CD14-positive monocyte (primary cell): ENCODE measurements at regions not wholly inside any gene's neighbourhood (a gene's known extent, or its start where the extent isn't known, plus 50 kb on each side); places are given as distances from the start of the nearest gene placed in this dataset.

Source experiments
- DNase-seq, 3 donors: peaks; one replicate each; pipeline ENCODE4 v3.0.0-alpha.2; 2011 to 2022
- H2AFZ ChIP-seq: 2 replicates; pipeline ENCODE4 v1.6.0; 2012; ENCODE audit warnings: mild to moderate bottlenecking, low read depth, low read length, inconsistent platforms; ENCODE audit not compliant: insufficient read depth, poor library complexity, severe bottlenecking
- H3K27ac ChIP-seq, 2 donors: 1 replicate in 1 of 2; 2 replicates in 1 of 2; pipeline ENCODE4 v1.5.1; 2012 to 2013; ENCODE audit warnings: low read length in 2 of 2, control low read depth in 1 of 2, inconsistent platforms in 1 of 2, low read depth in 1 of 2, mild to moderate bottlenecking in 1 of 2
- H3K27me3 ChIP-seq, 2 donors: one replicate each; pipeline versions ENCODE4 v1.6.0 to v1.6.1; 2011 to 2013; ENCODE audit warnings: low read length in 2 of 2; ENCODE audit not compliant: control insufficient read depth in 2 of 2, insufficient read depth in 2 of 2
- H3K36me3 ChIP-seq, 2 donors: replicated peaks in 1 of 2; 1 replicate in 1 of 2; 2 replicates in 1 of 2; pipeline versions ENCODE4 v1.5.1 to v1.6.1; 2012 to 2013; ENCODE audit warnings: low read length in 2 of 2, control low read depth in 1 of 2, inconsistent platforms in 1 of 2, mild to moderate bottlenecking in 1 of 2; ENCODE audit not compliant: insufficient read depth in 2 of 2, control insufficient read depth in 1 of 2
- H3K4me1 ChIP-seq, 2 donors: 1 replicate in 1 of 2; 2 replicates in 1 of 2; pipeline versions ENCODE4 v1.5.1 to v1.6.1; 2012 to 2013; ENCODE audit warnings: low read length in 2 of 2, control low read depth in 1 of 2, inconsistent platforms in 1 of 2, mild to moderate bottlenecking in 1 of 2, moderate library complexity in 1 of 2; ENCODE audit not compliant: insufficient read depth in 2 of 2, control insufficient read depth in 1 of 2
- H3K4me2 ChIP-seq: replicated peaks from 2 replicates; pipeline ENCODE3; 2012; ENCODE audit warnings: low read length, moderate library complexity, mild to moderate bottlenecking; ENCODE audit not compliant: poor library complexity, severe bottlenecking; ENCODE audit errors: extremely low read depth
- H3K4me3 ChIP-seq, 3 experiments: fragments of 200-600 bp in 1 of 3; sonication (generic) in 1 of 3; replicated peaks in 1 of 3; 1 replicate in 2 of 3; 2 replicates in 1 of 3; pipeline ENCODE4 v1.5.1; 2011 to 2013; ENCODE audit warnings: low read length in 3 of 3, mild to moderate bottlenecking in 3 of 3, control low read depth in 2 of 3, low read depth in 2 of 3, inconsistent platforms in 1 of 3, moderate library complexity in 1 of 3
- H3K79me2 ChIP-seq: 2 replicates; pipeline ENCODE4 v1.6.0; 2012; ENCODE audit warnings: mild to moderate bottlenecking, control low read depth, inconsistent platforms, low read length, moderate library complexity; ENCODE audit not compliant: insufficient read depth
- H3K9ac ChIP-seq: 2 replicates; pipeline ENCODE4 v1.6.0; 2017; ENCODE audit warnings: low read length, mild to moderate bottlenecking; ENCODE audit not compliant: insufficient read depth, poor library complexity, severe bottlenecking
- H3K9me3 ChIP-seq, 2 donors: replicated peaks in 1 of 2; 1 replicate in 1 of 2; 2 replicates in 1 of 2; pipeline versions ENCODE4 v1.5.1 to v1.6.1; 2012 to 2013; ENCODE audit warnings: low read length in 2 of 2, control low read depth in 1 of 2; ENCODE audit not compliant: control insufficient read depth in 1 of 2, insufficient read depth in 1 of 2
- H4K20me1 ChIP-seq: 2 replicates; pipeline ENCODE4 v1.6.0; 2012; ENCODE audit warnings: mild to moderate bottlenecking, low read length, control low read depth, moderate library complexity; ENCODE audit not compliant: insufficient read depth
- H3K27ac Mint-ChIP-seq, 7 donors: one replicate each; pipeline ENCODE4 v1.8.0; 2020; ENCODE audit warnings: mild to moderate bottlenecking in 7 of 7, mixed read lengths in 7 of 7, moderate library complexity in 6 of 7, inconsistent platforms in 2 of 7
- H3K27me3 Mint-ChIP-seq, 3 donors: one replicate each; pipeline ENCODE4 v1.8.0; 2021 to 2022; ENCODE audit warnings: low read depth in 3 of 3, mild to moderate bottlenecking in 3 of 3, mixed read lengths in 3 of 3, moderate library complexity in 3 of 3, inconsistent platforms in 1 of 3
- H3K36me3 Mint-ChIP-seq, 2 donors: one replicate each; pipeline ENCODE4 v1.8.0; 2020; ENCODE audit warnings: mixed read lengths in 2 of 2, inconsistent platforms in 1 of 2, mild to moderate bottlenecking in 1 of 2
- H3K4me1 Mint-ChIP-seq: one replicate; pipeline ENCODE4 v1.8.0; 2020; ENCODE audit warnings: mild to moderate bottlenecking, mixed read lengths
- H3K4me3 Mint-ChIP-seq, 2 donors: one replicate each; pipeline ENCODE4 v1.8.0; 2020; ENCODE audit warnings: mild to moderate bottlenecking in 2 of 2, mixed read lengths in 2 of 2, moderate library complexity in 1 of 2
- H3K9me3 Mint-ChIP-seq, 7 donors: one replicate each; pipeline ENCODE4 v1.8.0; 2020 to 2022; ENCODE audit warnings: mixed read lengths in 7 of 7, mild to moderate bottlenecking in 6 of 7, moderate library complexity in 6 of 7, inconsistent platforms in 2 of 7
- WGBS: methylation state at CpG from one replicate; pipeline ENCODE4 v1.1.5; 2013; ENCODE audit warnings: missing lambda C conversion rate; ENCODE audit not compliant: insufficient coverage; 5-methylcytosine and 5-hydroxymethylcytosine counted together
- intact Hi-C, 2 donors: fragments of 100-400 bp; cut with micrococcal nuclease; formaldehyde crosslinking; loops; one replicate each; pipeline versions ENCODE4 v1.15.0 to v1.15.1; 2023
- TF ChIP-seq, protein P1 (sequence below): fragments of 200-600 bp; IDR thresholded peaks from one replicate; pipeline ENCODE4 v1.8.0; 2022; ENCODE audit warnings: antibody characterized with exemption, mild to moderate bottlenecking

DNA sequence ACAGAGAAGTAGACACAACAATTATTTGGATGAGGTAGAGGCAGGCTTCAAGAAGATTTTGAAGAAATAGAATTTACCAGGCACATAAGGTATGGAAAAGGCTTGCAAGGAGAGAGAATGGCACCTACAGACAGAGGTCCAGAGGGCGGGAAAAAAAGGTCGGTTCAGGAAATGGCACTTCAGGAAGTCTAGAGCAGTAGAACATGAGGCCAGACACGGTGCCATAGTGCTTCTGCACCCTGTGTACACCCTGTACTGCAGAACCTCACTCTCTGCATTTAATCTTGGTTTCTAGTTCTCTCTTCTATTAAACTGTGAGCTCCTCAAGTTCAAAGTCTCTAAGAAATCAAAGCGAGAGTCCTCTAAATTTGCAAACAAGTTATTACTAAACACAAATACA lies 113.4 kb upstream of the C2CD4B start:
- peaks cover 0 to 2% of the 10 kb centered on the region in 2 donors for H3K27me3 ChIP-seq
- H3K4me1 Mint-ChIP-seq, result no peaks in the 10 kb centered on the region
- no peak overlapping the region for H3K27ac ChIP-seq
- H3K9ac ChIP-seq, result no peak overlapping the region
- no peak for DNase-seq
- H3K4me3 Mint-ChIP-seq, result no peak overlapping the region
- 80% methylated on average over 4 of the region's 4 CpGs for WGBS
- H3K27ac Mint-ChIP-seq, result no peak overlapping the region
- H4K20me1 ChIP-seq, result no peaks in the 10 kb centered on the region
- H3K4me1 ChIP-seq, result no peaks in the 10 kb centered on the region
- H3K36me3 ChIP-seq, result no peaks in the 10 kb centered on the region
- H3K9me3 Mint-ChIP-seq, result peaks cover 0 to 10% (median 2%) of the 10 kb centered on the region in 7 donors
- no peaks in the 10 kb centered on the region for H3K79me2 ChIP-seq
- no peaks in the 10 kb centered on the region for H3K36me3 Mint-ChIP-seq
- H3K27me3 Mint-ChIP-seq, result peaks cover 0 to 5% (median 0%) of the 10 kb centered on the region in 3 donors
- H3K4me2 ChIP-seq, result no peak overlapping the region
- H3K9me3 ChIP-seq, result no peaks in the 10 kb centered on the region
- no peak overlapping the region for H2AFZ ChIP-seq
- no peak overlapping the region for H3K4me3 ChIP-seq
- intact Hi-C loops, result no loop called here
- TF ChIP-seq, protein P1, sequence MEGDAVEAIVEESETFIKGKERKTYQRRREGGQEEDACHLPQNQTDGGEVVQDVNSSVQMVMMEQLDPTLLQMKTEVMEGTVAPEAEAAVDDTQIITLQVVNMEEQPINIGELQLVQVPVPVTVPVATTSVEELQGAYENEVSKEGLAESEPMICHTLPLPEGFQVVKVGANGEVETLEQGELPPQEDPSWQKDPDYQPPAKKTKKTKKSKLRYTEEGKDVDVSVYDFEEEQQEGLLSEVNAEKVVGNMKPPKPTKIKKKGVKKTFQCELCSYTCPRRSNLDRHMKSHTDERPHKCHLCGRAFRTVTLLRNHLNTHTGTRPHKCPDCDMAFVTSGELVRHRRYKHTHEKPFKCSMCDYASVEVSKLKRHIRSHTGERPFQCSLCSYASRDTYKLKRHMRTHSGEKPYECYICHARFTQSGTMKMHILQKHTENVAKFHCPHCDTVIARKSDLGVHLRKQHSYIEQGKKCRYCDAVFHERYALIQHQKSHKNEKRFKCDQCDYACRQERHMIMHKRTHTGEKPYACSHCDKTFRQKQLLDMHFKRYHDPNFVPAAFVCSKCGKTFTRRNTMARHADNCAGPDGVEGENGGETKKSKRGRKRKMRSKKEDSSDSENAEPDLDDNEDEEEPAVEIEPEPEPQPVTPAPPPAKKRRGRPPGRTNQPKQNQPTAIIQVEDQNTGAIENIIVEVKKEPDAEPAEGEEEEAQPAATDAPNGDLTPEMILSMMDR, result no peak

DNA sequence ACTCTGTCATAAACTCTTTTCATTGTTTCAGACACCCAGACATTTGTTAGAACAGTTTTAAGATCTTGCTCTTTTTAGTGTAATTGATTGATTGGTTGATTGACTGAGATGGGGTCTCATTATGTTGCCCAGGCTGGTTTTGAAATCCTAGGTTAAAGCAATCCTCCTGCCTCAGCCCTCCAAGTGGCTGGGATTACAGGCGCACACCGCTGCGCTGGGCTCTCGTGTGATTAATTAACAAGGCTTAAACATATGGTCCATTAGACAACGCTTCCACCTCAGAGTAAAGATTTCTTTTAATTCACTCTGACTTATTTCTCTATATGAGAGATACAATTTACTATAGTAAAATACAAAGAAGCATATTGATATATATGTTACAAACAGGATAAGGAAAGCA lies 114.0 kb upstream of the C2CD4B start:
- H3K4me3 Mint-ChIP-seq, result no peak overlapping the region
- H3K27me3 ChIP-seq, result peaks cover 0 to 2% of the 10 kb centered on the region in 2 donors
- no CpG with 5 or more reads among the region's 5 CpGs for WGBS
- no peaks in the 10 kb centered on the region for H4K20me1 ChIP-seq
- H3K4me3 ChIP-seq, result no peak overlapping the region
- H2AFZ ChIP-seq, result no peak overlapping the region
- peaks cover 0 to 11% (median 2%) of the 10 kb centered on the region in 7 donors for H3K9me3 Mint-ChIP-seq
- no peaks in the 10 kb centered on the region for H3K36me3 ChIP-seq
- TF ChIP-seq, protein P1, result no peak
- no peak overlapping the region for H3K9ac ChIP-seq
- H3K27me3 Mint-ChIP-seq, result peaks cover 0 to 7% (median 0%) of the 10 kb centered on the region in 3 donors
- DNase-seq, result no peak
- H3K27ac ChIP-seq, result no peak overlapping the region
- H3K36me3 Mint-ChIP-seq, result no peaks in the 10 kb centered on the region
- H3K4me1 ChIP-seq, result no peaks in the 10 kb centered on the region
- intact Hi-C loops, result no loop called here
- no peaks in the 10 kb centered on the region for H3K79me2 ChIP-seq
- no peak overlapping the region for H3K4me2 ChIP-seq
- H3K4me1 Mint-ChIP-seq, result no peaks in the 10 kb centered on the region
- H3K9me3 ChIP-seq, result no peaks in the 10 kb centered on the region
- H3K27ac Mint-ChIP-seq, result no peak overlapping the region
